HG03139 (cell line): ENCODE measurements at regions not wholly inside any gene's neighbourhood (a gene's known extent, or its start where the extent isn't known, plus 50 kb on each side); places are given as distances from the start of the nearest gene placed in this dataset.

ENCODE experiments used
- ATAC-seq: cut with Tn5 transposase; IDR thresholded peaks from one replicate; pipeline ENCODE4 v1.9.1; 2021; ENCODE audit not compliant: unreplicated experiment

- ATAC-seq, result peak; percentile 85
Observed at GRCh38 chr2:39513641-39514094, 76.6 kb upstream of the MAP4K3 start.

GRCh38 chr2:39514825-39515224 lies 77.7 kb upstream of the MAP4K3 start:
- ATAC-seq, result no peak

GRCh38 chr2:39515273-39515896 lies 78.3 kb upstream of the MAP4K3 start:
- no peak for ATAC-seq

GRCh38 chr2:39515897-39516346 lies 78.8 kb upstream of the MAP4K3 start:
- no peak for ATAC-seq

- ATAC-seq, result no peak
Observed at GRCh38 chr2:39516347-39517101, 79.4 kb upstream of the MAP4K3 start.

GRCh38 chr2:39517102-39517436 lies 80.0 kb upstream of the MAP4K3 start:
- no peak for ATAC-seq

- ATAC-seq, result no peak
Observed at GRCh38 chr2:39517622-39518021, 80.5 kb upstream of the MAP4K3 start.

- ATAC-seq, result no peak
Observed at GRCh38 chr2:39519886-39520285, 82.8 kb upstream of the MAP4K3 start.

GRCh38 chr2:39521876-39522517 lies 84.9 kb upstream of the MAP4K3 start:
- no peak for ATAC-seq

GRCh38 chr2:39522518-39522877 lies 85.4 kb upstream of the MAP4K3 start:
- ATAC-seq, result no peak

GRCh38 chr2:39523308-39524044 lies 86.4 kb upstream of the MAP4K3 start:
- ATAC-seq, result no peak

- ATAC-seq, result no peak
Observed at GRCh38 chr2:39524061-39524460, 87.0 kb upstream of the MAP4K3 start.

- no peak for ATAC-seq
Observed at GRCh38 chr2:39524756-39525635, 87.9 kb upstream of the MAP4K3 start.

GRCh38 chr2:39525636-39526412 lies 88.7 kb upstream of the MAP4K3 start:
- ATAC-seq, result no peak

GRCh38 chr2:39528701-39529100 lies 91.6 kb upstream of the MAP4K3 start:
- ATAC-seq, result no peak

GRCh38 chr2:39529836-39530235 lies 92.8 kb upstream of the MAP4K3 start:
- ATAC-seq, result no peak

GRCh38 chr2:39530411-39530866 lies 93.4 kb upstream of the MAP4K3 start:
- ATAC-seq, result no peak

GRCh38 chr2:39531220-39531777 lies 94.2 kb upstream of the MAP4K3 start:
- ATAC-seq, result no peak

GRCh38 chr2:39532933-39533332 lies 95.8 kb upstream of the MAP4K3 start:
- no peak for ATAC-seq
